ENCODE measurements at regions not wholly inside any gene's neighbourhood (a gene's known extent, or its start where the extent isn't known, plus 50 kb on each side); places are given as distances from the start of the nearest gene placed in this dataset.

DNA sequence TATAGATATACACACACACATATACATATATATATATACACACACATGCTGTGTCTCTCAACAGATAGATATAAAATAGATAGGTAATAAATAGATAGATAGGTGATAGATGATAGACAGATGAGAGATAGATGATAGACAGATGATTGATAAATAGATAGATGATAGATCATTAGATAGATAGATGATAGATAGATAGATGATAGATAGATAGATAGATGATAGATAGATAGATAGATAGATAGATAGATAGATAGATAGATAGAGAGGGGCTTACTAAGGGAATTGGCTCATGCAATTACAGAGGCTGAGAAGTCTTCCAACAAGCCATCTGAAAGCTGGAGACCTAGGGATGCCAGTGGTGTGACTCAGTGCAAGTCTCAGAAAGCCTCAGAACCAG is 394.5 kb downstream of the ICE1 start:
- TF ChIP-seq POLR2AphosphoS5 (IDR thresholded peaks at IDR 0.05; ENCODE audit: low read depth) (no peak), SPI1 (IDR thresholded peaks at IDR 0.05; ENCODE audit: borderline replicate concordance, low read depth) (no peak), GABPA (IDR thresholded peaks at IDR 0.05; ENCODE audit: low read depth) (no peak)
- TF ChIP-seq, protein P1, sequence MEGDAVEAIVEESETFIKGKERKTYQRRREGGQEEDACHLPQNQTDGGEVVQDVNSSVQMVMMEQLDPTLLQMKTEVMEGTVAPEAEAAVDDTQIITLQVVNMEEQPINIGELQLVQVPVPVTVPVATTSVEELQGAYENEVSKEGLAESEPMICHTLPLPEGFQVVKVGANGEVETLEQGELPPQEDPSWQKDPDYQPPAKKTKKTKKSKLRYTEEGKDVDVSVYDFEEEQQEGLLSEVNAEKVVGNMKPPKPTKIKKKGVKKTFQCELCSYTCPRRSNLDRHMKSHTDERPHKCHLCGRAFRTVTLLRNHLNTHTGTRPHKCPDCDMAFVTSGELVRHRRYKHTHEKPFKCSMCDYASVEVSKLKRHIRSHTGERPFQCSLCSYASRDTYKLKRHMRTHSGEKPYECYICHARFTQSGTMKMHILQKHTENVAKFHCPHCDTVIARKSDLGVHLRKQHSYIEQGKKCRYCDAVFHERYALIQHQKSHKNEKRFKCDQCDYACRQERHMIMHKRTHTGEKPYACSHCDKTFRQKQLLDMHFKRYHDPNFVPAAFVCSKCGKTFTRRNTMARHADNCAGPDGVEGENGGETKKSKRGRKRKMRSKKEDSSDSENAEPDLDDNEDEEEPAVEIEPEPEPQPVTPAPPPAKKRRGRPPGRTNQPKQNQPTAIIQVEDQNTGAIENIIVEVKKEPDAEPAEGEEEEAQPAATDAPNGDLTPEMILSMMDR (IDR thresholded peaks at IDR 0.05; ENCODE audit: insufficient read depth, low read length), result no peak
- TF ChIP-seq, protein P2, sequence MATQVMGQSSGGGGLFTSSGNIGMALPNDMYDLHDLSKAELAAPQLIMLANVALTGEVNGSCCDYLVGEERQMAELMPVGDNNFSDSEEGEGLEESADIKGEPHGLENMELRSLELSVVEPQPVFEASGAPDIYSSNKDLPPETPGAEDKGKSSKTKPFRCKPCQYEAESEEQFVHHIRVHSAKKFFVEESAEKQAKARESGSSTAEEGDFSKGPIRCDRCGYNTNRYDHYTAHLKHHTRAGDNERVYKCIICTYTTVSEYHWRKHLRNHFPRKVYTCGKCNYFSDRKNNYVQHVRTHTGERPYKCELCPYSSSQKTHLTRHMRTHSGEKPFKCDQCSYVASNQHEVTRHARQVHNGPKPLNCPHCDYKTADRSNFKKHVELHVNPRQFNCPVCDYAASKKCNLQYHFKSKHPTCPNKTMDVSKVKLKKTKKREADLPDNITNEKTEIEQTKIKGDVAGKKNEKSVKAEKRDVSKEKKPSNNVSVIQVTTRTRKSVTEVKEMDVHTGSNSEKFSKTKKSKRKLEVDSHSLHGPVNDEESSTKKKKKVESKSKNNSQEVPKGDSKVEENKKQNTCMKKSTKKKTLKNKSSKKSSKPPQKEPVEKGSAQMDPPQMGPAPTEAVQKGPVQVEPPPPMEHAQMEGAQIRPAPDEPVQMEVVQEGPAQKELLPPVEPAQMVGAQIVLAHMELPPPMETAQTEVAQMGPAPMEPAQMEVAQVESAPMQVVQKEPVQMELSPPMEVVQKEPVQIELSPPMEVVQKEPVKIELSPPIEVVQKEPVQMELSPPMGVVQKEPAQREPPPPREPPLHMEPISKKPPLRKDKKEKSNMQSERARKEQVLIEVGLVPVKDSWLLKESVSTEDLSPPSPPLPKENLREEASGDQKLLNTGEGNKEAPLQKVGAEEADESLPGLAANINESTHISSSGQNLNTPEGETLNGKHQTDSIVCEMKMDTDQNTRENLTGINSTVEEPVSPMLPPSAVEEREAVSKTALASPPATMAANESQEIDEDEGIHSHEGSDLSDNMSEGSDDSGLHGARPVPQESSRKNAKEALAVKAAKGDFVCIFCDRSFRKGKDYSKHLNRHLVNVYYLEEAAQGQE (IDR thresholded peaks at IDR 0.05; ENCODE audit: insufficient replicate concordance, low read depth), result no peak

All from HL-60 (cell line).